ENCODE measurements at regions not wholly inside any gene's neighbourhood (a gene's known extent, or its start where the extent isn't known, plus 50 kb on each side); places are given as distances from the start of the nearest gene placed in this dataset.

DNA sequence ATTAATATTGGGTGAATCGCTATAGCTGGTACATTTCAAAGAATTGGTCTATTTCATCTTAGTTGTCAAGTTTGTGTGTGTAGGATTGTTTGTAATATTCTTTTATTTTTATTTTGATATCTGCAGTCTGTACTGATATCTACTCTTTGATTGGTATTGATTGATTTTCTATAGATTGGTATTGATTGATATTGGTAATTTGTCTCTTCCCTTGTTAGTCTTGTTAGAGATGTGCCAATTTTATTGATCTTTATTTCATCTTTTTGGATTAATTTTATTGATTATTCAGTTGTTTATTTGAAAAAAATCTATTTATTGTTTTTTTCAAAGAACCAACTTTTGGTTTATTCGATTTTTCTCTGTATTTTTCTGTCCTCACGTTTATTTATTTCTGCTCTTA is 61.4 kb downstream of the TM2D3 start:
- no peak for DNase-seq
- H3K9me3 ChIP-seq = no peaks in the 10 kb centered on the region
- H3K27me3 ChIP-seq = peaks cover 11% of the 10 kb centered on the region
- no peaks in the 10 kb centered on the region for H3K36me3 ChIP-seq
- no peaks in the 10 kb centered on the region for H3K4me1 ChIP-seq
- no peak overlapping the region for H3K4me3 ChIP-seq (ENCODE audit: low read depth, low read length)
- TF ChIP-seq, protein P1, sequence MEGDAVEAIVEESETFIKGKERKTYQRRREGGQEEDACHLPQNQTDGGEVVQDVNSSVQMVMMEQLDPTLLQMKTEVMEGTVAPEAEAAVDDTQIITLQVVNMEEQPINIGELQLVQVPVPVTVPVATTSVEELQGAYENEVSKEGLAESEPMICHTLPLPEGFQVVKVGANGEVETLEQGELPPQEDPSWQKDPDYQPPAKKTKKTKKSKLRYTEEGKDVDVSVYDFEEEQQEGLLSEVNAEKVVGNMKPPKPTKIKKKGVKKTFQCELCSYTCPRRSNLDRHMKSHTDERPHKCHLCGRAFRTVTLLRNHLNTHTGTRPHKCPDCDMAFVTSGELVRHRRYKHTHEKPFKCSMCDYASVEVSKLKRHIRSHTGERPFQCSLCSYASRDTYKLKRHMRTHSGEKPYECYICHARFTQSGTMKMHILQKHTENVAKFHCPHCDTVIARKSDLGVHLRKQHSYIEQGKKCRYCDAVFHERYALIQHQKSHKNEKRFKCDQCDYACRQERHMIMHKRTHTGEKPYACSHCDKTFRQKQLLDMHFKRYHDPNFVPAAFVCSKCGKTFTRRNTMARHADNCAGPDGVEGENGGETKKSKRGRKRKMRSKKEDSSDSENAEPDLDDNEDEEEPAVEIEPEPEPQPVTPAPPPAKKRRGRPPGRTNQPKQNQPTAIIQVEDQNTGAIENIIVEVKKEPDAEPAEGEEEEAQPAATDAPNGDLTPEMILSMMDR (IDR thresholded peaks at IDR 0.05; ENCODE audit: low read depth, low read length) = no peak

DNA sequence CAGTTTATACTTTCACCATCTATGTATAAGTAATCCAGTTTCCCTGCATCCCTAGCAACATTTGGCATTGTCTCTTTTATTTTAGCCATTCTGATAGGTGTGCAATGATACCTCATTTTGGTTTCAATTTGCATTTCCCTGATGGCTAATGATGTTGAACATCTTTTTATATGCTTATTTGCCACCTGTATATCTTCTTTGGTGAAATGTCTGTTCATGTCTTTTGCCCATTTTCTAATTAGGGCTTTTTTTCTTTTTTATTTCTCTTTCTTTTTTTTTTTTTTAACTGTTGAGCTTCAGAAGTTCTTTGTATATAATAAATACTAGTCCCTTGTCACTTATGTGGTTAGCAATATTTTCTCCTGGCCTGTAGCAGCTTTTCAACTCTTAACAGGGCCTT is 68.9 kb downstream of the TM2D3 start:
- no peaks in the 10 kb centered on the region for H3K4me1 ChIP-seq
- no peak for DNase-seq

DNA sequence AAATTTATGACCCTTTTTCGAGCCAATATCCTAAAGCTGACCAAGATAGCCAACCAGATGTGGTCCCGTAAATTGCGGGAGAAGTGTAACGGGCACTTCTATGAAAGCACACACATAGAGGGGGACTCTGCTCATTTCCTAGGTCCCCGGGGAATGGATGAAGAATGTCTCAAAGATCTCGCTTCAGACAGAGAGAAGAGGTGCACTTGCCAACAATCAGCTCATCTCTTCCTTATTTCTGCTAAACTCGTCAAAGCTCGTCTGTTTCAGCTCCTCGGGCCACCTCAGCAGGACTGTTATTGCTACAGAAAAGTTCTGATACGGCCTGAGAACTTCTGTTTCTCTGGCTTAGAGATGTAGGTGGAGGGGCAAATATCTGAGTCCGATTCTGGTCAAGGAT is 71.8 kb downstream of the TM2D3 start:
- TF ChIP-seq, protein P1 (IDR thresholded peaks at IDR 0.05; ENCODE audit: low read depth, low read length) = no peak
- no peaks in the 10 kb centered on the region for H3K4me1 ChIP-seq
- H3K4me3 ChIP-seq (ENCODE audit: low read depth, low read length) = no peak overlapping the region
- no peaks in the 10 kb centered on the region for H3K27me3 ChIP-seq
- no peaks in the 10 kb centered on the region for H3K9me3 ChIP-seq
- no peak for DNase-seq
- H3K36me3 ChIP-seq = no peaks in the 10 kb centered on the region

More for the DNA sequence above, 68.9 kb downstream of the TM2D3 start:
- Histone ChIP-seq H3K4me3 (ENCODE audit: low read depth, low read length) (no peak overlapping the region), H3K27me3 (0 out of 2 replicates have a peak, but pooled peaks cover 5% of the 10 kb centered on the region), H3K9me3 (no peaks in the 10 kb centered on the region), H3K36me3 (no peaks in the 10 kb centered on the region)
- TF ChIP-seq, protein P1 (IDR thresholded peaks at IDR 0.05; ENCODE audit: low read depth, low read length) = no peak

DNA sequence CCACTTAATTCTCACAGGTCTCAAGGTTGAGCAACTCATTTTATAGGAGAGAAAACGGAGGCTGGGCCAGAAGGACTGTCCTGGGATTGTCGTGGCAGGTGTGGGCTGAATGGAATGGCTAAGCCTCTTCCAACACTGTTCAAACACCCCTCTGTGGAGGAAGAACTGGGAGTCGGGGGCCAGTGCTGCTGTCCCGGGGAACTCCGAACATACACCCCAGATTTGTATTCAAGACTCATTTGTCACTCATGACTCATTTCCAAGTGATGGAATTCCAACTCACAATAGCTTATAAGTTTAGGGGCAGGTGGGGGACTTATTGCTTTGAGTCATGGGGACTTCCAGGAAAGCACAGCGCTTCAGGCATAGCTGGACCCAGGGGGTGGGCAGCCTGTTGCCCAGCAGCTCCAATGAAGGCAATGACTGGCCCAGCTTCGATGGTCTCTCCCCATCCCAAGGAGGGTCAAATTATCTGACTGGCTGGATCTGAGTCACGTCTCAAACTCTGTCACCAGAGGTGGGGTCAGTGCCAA is 72.5 kb downstream of the TM2D3 start:
- no peak for DNase-seq
- H3K9me3 ChIP-seq = no peaks in the 10 kb centered on the region
- H3K4me3 ChIP-seq (ENCODE audit: low read depth, low read length) = no peak overlapping the region
- H3K36me3 ChIP-seq = no peaks in the 10 kb centered on the region
- no peaks in the 10 kb centered on the region for H3K4me1 ChIP-seq
- TF ChIP-seq, protein P1 (IDR thresholded peaks at IDR 0.05; ENCODE audit: low read depth, low read length) = no peak
- no peaks in the 10 kb centered on the region for H3K27me3 ChIP-seq

DNA sequence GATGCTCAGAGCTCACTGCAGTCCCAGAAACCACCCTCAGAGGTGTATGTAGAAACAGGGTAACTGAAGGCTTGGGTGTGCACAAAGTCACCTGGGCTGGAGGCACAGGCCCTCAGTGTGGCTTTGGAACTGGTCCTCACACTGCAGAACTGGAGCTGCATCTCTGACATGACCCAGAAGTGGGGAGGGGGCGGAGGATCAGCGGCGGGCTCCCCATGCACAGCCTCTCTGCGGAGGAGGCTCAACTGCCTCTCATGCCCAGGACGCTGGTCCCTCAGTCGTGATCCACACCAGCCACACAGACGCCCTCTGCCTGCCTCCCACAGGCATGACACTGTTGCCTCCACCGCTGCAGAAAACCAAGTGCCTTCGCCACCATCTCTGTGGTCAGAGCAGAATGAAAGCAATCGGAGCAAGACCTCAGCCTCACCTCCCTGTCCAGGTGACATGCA is 73.7 kb downstream of the TM2D3 start:
- Histone ChIP-seq H3K4me1 (no peaks in the 10 kb centered on the region), H3K36me3 (no peaks in the 10 kb centered on the region), H3K4me3 (ENCODE audit: low read depth, low read length) (no peak overlapping the region), H3K27me3 (no peaks in the 10 kb centered on the region), H3K9me3 (no peaks in the 10 kb centered on the region)
- DNase-seq = peak; percentile 57
- TF ChIP-seq, protein P1 (IDR thresholded peaks at IDR 0.05; ENCODE audit: low read depth, low read length) = peak; percentile 67

DNA sequence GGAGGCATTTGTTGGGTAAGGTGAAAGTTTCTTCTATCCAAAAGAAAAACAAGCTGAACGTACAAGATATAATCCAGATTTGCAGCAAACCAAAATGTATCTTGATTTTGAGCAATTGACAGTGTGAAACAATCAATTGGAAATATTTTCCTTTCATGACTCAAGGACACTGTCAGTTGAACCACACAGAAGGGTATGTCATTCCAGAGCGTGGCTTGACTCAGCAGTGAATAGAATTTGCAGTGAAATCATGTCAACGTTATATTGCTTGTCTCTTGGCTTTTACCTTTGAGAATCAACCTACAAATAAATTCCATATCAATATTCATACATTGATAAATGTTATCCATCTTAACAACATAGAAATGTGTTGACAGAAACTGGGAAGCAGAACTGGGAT is 78.2 kb downstream of the TM2D3 start:
- no peak overlapping the region for H3K4me3 ChIP-seq (ENCODE audit: low read depth, low read length)
- no peaks in the 10 kb centered on the region for H3K4me1 ChIP-seq
- H3K36me3 ChIP-seq = no peaks in the 10 kb centered on the region
- no peaks in the 10 kb centered on the region for H3K9me3 ChIP-seq
- no peaks in the 10 kb centered on the region for H3K27me3 ChIP-seq
- DNase-seq = no peak
- TF ChIP-seq, protein P1 (IDR thresholded peaks at IDR 0.05; ENCODE audit: low read depth, low read length) = no peak
